Activated gamma-delta T cell treated with Interleukin-2 at 50 U/mL for 16 hours (primary cell): ENCODE measurements at regions not wholly inside any gene's neighbourhood (a gene's known extent, or its start where the extent isn't known, plus 50 kb on each side); places are given as distances from the start of the nearest gene placed in this dataset.
"Not testable (repeated sequence)": the region's sequence is repeated elsewhere in the genome, so short reads cannot be mapped to it uniquely, and the experiment has no call there.

Experiments used
- DNase-seq: peaks from one replicate; pipeline ENCODE4 v3.0.0-alpha.2; 2020

GRCh38 chr4:53959343-53960120, 104.9 kb downstream of the CHIC2 start:
- DNase-seq: no peak

GRCh38 chr4:53956454-53956853, 108.0 kb downstream of the CHIC2 start:
- no peak for DNase-seq

- no peak for DNase-seq
Measured at GRCh38 chr4:53956053-53956452, 108.4 kb downstream of the CHIC2 start.

- DNase-seq: no peak
Measured at GRCh38 chr4:53951414-53951813, 113.0 kb downstream of the CHIC2 start.

GRCh38 chr4:53943345-53944085, 120.9 kb downstream of the CHIC2 start:
- no peak for DNase-seq

GRCh38 chr4:53942712-53943111, 121.7 kb downstream of the CHIC2 start:
- no peak for DNase-seq

GRCh38 chr4:53941331-53941730, 123.1 kb downstream of the CHIC2 start:
- no peak for DNase-seq

- not testable (repeated sequence) for DNase-seq
Measured at GRCh38 chr4:53939892-53940291, 124.5 kb downstream of the CHIC2 start.

GRCh38 chr4:53937918-53938317, 126.5 kb downstream of the CHIC2 start:
- DNase-seq: no peak

- no peak for DNase-seq
Measured at GRCh38 chr4:53937327-53937726, 127.1 kb downstream of the CHIC2 start.

- no peak for DNase-seq
Measured at GRCh38 chr4:53935780-53936179, 128.6 kb downstream of the CHIC2 start.

- no peak for DNase-seq
Measured at GRCh38 chr4:53932796-53933610, 131.4 kb downstream of the CHIC2 start.

- no peak for DNase-seq
Measured at GRCh38 chr4:53931461-53931961, 132.9 kb downstream of the CHIC2 start.

GRCh38 chr4:53929955-53930798, 134.2 kb downstream of the CHIC2 start:
- DNase-seq: peak; percentile 53

- no peak for DNase-seq
Measured at GRCh38 chr4:53929311-53929710, 135.1 kb downstream of the CHIC2 start.

GRCh38 chr4:53928825-53929224, 135.6 kb downstream of the CHIC2 start:
- DNase-seq: no peak

- no peak for DNase-seq
Measured at GRCh38 chr4:53925050-53925605, 139.3 kb downstream of the CHIC2 start.

GRCh38 chr4:53924333-53925049, 139.9 kb downstream of the CHIC2 start:
- no peak for DNase-seq

GRCh38 chr4:53923921-53924320, 140.5 kb downstream of the CHIC2 start:
- no peak for DNase-seq

GRCh38 chr4:53921856-53922255, 142.5 kb downstream of the CHIC2 start:
- no peak for DNase-seq

- no peak for DNase-seq
Measured at GRCh38 chr4:53920883-53921282, 143.5 kb downstream of the CHIC2 start.
